T47D (cell line): ENCODE measurements at regions not wholly inside any gene's neighbourhood (a gene's known extent, or its start where the extent isn't known, plus 50 kb on each side); places are given as distances from the start of the nearest gene placed in this dataset.

Experiments used
- DNase-seq, 2 experiments: peaks; one replicate each; pipeline versions ENCODE4 v3.0.0 to v3.0.0-alpha.2; 2011 to 2012; ENCODE audit warnings: low read depth in 1 of 2, low spot score in 1 of 2
- JUND ChIP-seq: IDR thresholded peaks from 2 replicates; pipeline ENCODE4 v1.6.1; 2012; ENCODE audit warnings: low read depth
- in situ Hi-C: cut with HindIII; loops from 2 replicates; pipeline ENCODE4 v1.10.0; 2016; ENCODE audit warnings: low sequenced_read_pairs, low pct_unique_long_range_greater_than_20kb

GRCh38 chr13:40381935-40382764 is 284.3 kb downstream of the FOXO1 start:
- DNase-seq = no peak
- in situ Hi-C loops = no loop called here
- TF ChIP-seq JUND = no peak

- TF ChIP-seq JUND = no peak
- in situ Hi-C loops = no loop called here
- no peak for DNase-seq
These were observed 283.3 kb downstream of the FOXO1 start for GRCh38 chr13:40383132-40383531.

GRCh38 chr13:40383885-40384284 is 282.6 kb downstream of the FOXO1 start:
- DNase-seq = no peak
- in situ Hi-C loops = no loop called here
- no peak for TF ChIP-seq JUND

- in situ Hi-C loops = no loop called here
- no peak for TF ChIP-seq JUND
- no peak for DNase-seq
These were observed 281.2 kb downstream of the FOXO1 start for GRCh38 chr13:40384976-40385857.

- no peak for TF ChIP-seq JUND
- DNase-seq = no peak
- in situ Hi-C loops = no loop called here
These were observed 280.6 kb downstream of the FOXO1 start for GRCh38 chr13:40385858-40386180.

- no peak for DNase-seq
- TF ChIP-seq JUND = no peak
- in situ Hi-C loops = no loop called here
These were observed 279.9 kb downstream of the FOXO1 start for GRCh38 chr13:40386586-40386985.

GRCh38 chr13:40387775-40388174 is 278.7 kb downstream of the FOXO1 start:
- DNase-seq = no peak
- in situ Hi-C loops = no loop called here
- no peak for TF ChIP-seq JUND

GRCh38 chr13:40388617-40389016 is 277.8 kb downstream of the FOXO1 start:
- DNase-seq = no peak
- in situ Hi-C loops = no loop called here
- TF ChIP-seq JUND = no peak

- no peak for DNase-seq
- in situ Hi-C loops = no loop called here
- no peak for TF ChIP-seq JUND
These were observed 277.3 kb downstream of the FOXO1 start for GRCh38 chr13:40389081-40389641.

GRCh38 chr13:40390401-40390916 is 276.0 kb downstream of the FOXO1 start:
- in situ Hi-C loops = no loop called here
- no peak for TF ChIP-seq JUND
- no peak for DNase-seq

GRCh38 chr13:40391788-40392187 is 274.7 kb downstream of the FOXO1 start:
- in situ Hi-C loops = no loop called here
- DNase-seq = no peak
- TF ChIP-seq JUND = no peak

- in situ Hi-C loops = no loop called here
- DNase-seq = no peak
- no peak for TF ChIP-seq JUND
These were observed 272.0 kb downstream of the FOXO1 start for GRCh38 chr13:40394304-40394985.

- in situ Hi-C loops = no loop called here
- no peak for DNase-seq
- TF ChIP-seq JUND = no peak
These were observed 268.4 kb downstream of the FOXO1 start for GRCh38 chr13:40398065-40398464.
